HCT116 (cell line): ENCODE measurements at regions not wholly inside any gene's neighbourhood (a gene's known extent, or its start where the extent isn't known, plus 50 kb on each side); places are given as distances from the start of the nearest gene placed in this dataset.

ENCODE experiments used
- ATAC-seq: fragments of 200-7000 bp; cut with Tn5 transposase; 2 replicates; pipeline ENCODE4 v1.9.1; 2020; ENCODE audit warnings: mild to moderate bottlenecking, moderate library complexity
- BruUV-seq: library from RNA; stranded (reverse); fragments of 400-500 nt; replicated peaks from 2 replicates; lab custom pipeline; 2021; lab: Mats Ljungman, UMichigan
- CTCF ChIA-PET: fragments of 300-600 bp; sonication (Branson Sonifier 250); formaldehyde crosslinking; loops from one replicate; lab custom pipeline; 2021; ENCODE audit warnings: antibody characterized with exemption; lab: Charles Lee
- POLR2A ChIA-PET: fragments of 300-600, 350-600 bp; sonication (Branson Sonifier 250); formaldehyde crosslinking; loops from one replicate; lab custom pipeline; 2021; ENCODE audit warnings: antibody characterized with exemption; lab: Charles Lee
- RAD21 ChIA-PET, 2 experiments: fragments of 300-600 bp; sonication (Branson Sonifier 250); formaldehyde crosslinking; loops; one replicate each; lab custom pipeline; 2023; ENCODE audit warnings: low total read pairs in 2 of 2; ENCODE audit not compliant: uncharacterized antibody in 2 of 2, unreplicated experiment in 2 of 2, low non-redundant PET in 1 of 2; lab: Charles Lee
- DNase-seq: peaks from one replicate; pipeline ENCODE4 v3.0.0-alpha.2; 2010; ENCODE audit warnings: low read depth, low spot score
- H2AFZ ChIP-seq: fragments of 200-600 bp; shearing (Covaris generic), sonication (generic); 2 replicates; pipeline ENCODE4 v1.6.1; 2017; ENCODE audit warnings: low read depth, mixed run types, mixed read lengths, antibody characterized with exemption, low read length; ENCODE audit not compliant: poor library complexity, severe bottlenecking
- H3K27ac ChIP-seq: 2 replicates; pipeline ENCODE4 v1.5.1; 2012; ENCODE audit warnings: low read depth, low read length
- H3K27me3 ChIP-seq: fragments of 200-600 bp; sonication (generic); 2 replicates; pipeline ENCODE4 v1.6.1; 2016; ENCODE audit warnings: mixed run types, low read length, mixed read lengths; ENCODE audit not compliant: insufficient read depth
- H3K36me3 ChIP-seq, 2 experiments: fragments of 200-500 bp in 1 of 2; fragments of 200-600 bp in 1 of 2; sonication (Bioruptor generic) in 1 of 2; sonication (generic) in 1 of 2; 2 replicates each; pipeline versions ENCODE4 v1.5.1 to v1.6.1; 2014 to 2016; ENCODE audit warnings: low read length in 2 of 2, inconsistent platforms in 1 of 2, mixed read lengths in 1 of 2, mixed run types in 1 of 2; ENCODE audit not compliant: insufficient read depth in 2 of 2, control insufficient read depth in 1 of 2
- H3K4me1 ChIP-seq, 2 experiments: fragments of 200-600 bp in 1 of 2; sonication (generic) in 1 of 2; 2 replicates each; pipeline versions ENCODE4 v1.5.1 to v1.6.1; 2012 to 2017; ENCODE audit warnings: low read length in 2 of 2, inconsistent platforms in 1 of 2, mild to moderate bottlenecking in 1 of 2, mixed read lengths in 1 of 2, mixed run types in 1 of 2, moderate library complexity in 1 of 2; ENCODE audit not compliant: insufficient read depth in 2 of 2, control insufficient read depth in 1 of 2
- H3K4me2 ChIP-seq: fragments of 200-600 bp; sonication (generic); 2 replicates; pipeline ENCODE4 v1.6.1; 2017; ENCODE audit warnings: mixed run types, low read length, mixed read lengths
- H3K4me3 ChIP-seq, 2 experiments: fragments of 200-600 bp in 1 of 2; sonication (generic) in 1 of 2; replicated peaks in 1 of 2; 2 replicates each; pipeline ENCODE4 v1.5.1; 2011 to 2016; ENCODE audit warnings: low read length in 2 of 2, control low read depth in 1 of 2, low read depth in 1 of 2, mild to moderate bottlenecking in 1 of 2, mixed read lengths in 1 of 2, mixed run types in 1 of 2
- H3K79me2 ChIP-seq: fragments of 200-600 bp; sonication (generic); 2 replicates; pipeline ENCODE4 v1.6.1; 2017; ENCODE audit warnings: mild to moderate bottlenecking, mixed run types, low read length, moderate library complexity, mixed read lengths; ENCODE audit not compliant: insufficient read depth
- H3K9ac ChIP-seq: fragments of 200-600 bp; sonication (generic); 2 replicates; pipeline ENCODE4 v1.6.1; 2016; ENCODE audit warnings: low read length, mixed read lengths
- H3K9me2 ChIP-seq: fragments of 200-600 bp; sonication (generic), shearing (Covaris generic); 2 replicates; pipeline ENCODE4 v1.6.1; 2017; ENCODE audit warnings: mixed run types, mild to moderate bottlenecking, moderate library complexity; ENCODE audit not compliant: insufficient read depth
- H3K9me3 ChIP-seq, 2 experiments: fragments of 200-500 bp in 1 of 2; fragments of 200-600 bp in 1 of 2; sonication (Bioruptor generic) in 1 of 2; sonication (generic) in 1 of 2; 2 replicates each; pipeline ENCODE4 v1.6.1; 2014 to 2017; ENCODE audit warnings: low read length in 2 of 2, mixed read lengths in 2 of 2, inconsistent platforms in 1 of 2, low read depth in 1 of 2, mild to moderate bottlenecking in 1 of 2, mixed run types in 1 of 2, moderate library complexity in 1 of 2; ENCODE audit not compliant: control insufficient read depth in 1 of 2, insufficient read depth in 1 of 2
- H4K20me1 ChIP-seq: fragments of 200-600 bp; sonication (generic), shearing (Covaris generic); 2 replicates; pipeline ENCODE4 v1.6.1; 2017; ENCODE audit warnings: mixed run types, mild to moderate bottlenecking, moderate library complexity; ENCODE audit not compliant: insufficient read depth
- EGR1 ChIP-seq: IDR thresholded peaks from 2 replicates; pipeline ENCODE4 v1.6.1; 2012; ENCODE audit warnings: low read depth
- ELF1 ChIP-seq: IDR thresholded peaks from 2 replicates; pipeline ENCODE4 v1.6.1; 2012; ENCODE audit warnings: low read depth, borderline replicate concordance
- EZH2phosphoT487 ChIP-seq: fragments of 200-600 bp; IDR thresholded peaks from 2 replicates; pipeline ENCODE4 v1.6.1; 2018; ENCODE audit warnings: antibody characterized with exemption, borderline replicate concordance
- SP1 ChIP-seq: IDR thresholded peaks from 2 replicates; pipeline ENCODE4 v1.6.1; 2012; ENCODE audit warnings: low read depth
- TCF7L2 ChIP-seq: IDR thresholded peaks from 2 replicates; pipeline ENCODE4 v1.7.0; 2011; ENCODE audit warnings: borderline replicate concordance, inconsistent platforms; ENCODE audit not compliant: insufficient read depth, insufficient read length; ENCODE audit errors: extremely low read depth
- ZNF274 ChIP-seq: fragments of 200-500 bp; sonication (Bioruptor generic); IDR thresholded peaks from 2 replicates; pipeline ENCODE4 v1.6.1; 2014; ENCODE audit warnings: mild to moderate bottlenecking, low read depth, low read length, inconsistent platforms
- intact Hi-C: fragments of 100-400 bp; cut with micrococcal nuclease; formaldehyde crosslinking; loops from 2 replicates; pipeline ENCODE4 v1.10.0; 2022

DNA sequence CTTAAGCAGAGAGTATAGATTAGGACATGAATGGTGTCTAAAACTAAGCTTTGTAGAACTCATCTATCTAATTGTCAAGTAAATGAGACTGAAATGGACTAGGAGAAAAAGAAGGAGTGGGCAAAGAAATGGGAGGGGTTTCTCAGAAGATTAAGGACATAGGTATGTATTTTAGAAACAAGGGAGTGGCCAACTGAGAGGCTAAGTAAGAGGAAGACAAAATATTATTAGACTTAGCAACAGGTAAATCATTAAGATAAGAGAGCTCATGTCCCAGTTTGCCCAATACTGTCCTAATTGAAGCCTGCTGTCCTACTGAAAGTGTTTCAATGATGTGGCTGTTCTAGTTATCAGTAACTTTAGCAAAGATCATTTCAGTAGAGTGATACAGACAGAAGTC lies 171.4 kb downstream of the KITLG start:
- BruUV-seq = no TSS peak
- Histone ChIP-seq H3K4me3 (no peak overlapping the region), H3K9me3 (no peaks in the 10 kb centered on the region), H3K9ac (no peak overlapping the region), H2AFZ (no peak overlapping the region), H4K20me1 (no peaks in the 10 kb centered on the region), H3K79me2 (no peaks in the 10 kb centered on the region), H3K4me2 (no peak overlapping the region), H3K27ac (no peak overlapping the region), H3K4me1 (peaks cover 0 to 6% of the 10 kb centered on the region in 2 experiments; a peak in 1 of 4 replicates), H3K27me3 (no peaks in the 10 kb centered on the region), H3K9me2 (no peaks in the 10 kb centered on the region), H3K36me3 (no peaks in the 10 kb centered on the region)
- CTCF ChIA-PET = interaction anchor here (1.4 kb wide), 1 partner anchor 16 kb away, joined by 5 read pairs; no protein-coding TSS in a partner anchor
- DNase-seq = no peak
- ATAC-seq = no peak
- no peak for TF ChIP-seq SP1
- POLR2A ChIA-PET = no interaction called here
- RAD21 ChIA-PET = no interaction called here
- intact Hi-C loops = no loop called here

DNA sequence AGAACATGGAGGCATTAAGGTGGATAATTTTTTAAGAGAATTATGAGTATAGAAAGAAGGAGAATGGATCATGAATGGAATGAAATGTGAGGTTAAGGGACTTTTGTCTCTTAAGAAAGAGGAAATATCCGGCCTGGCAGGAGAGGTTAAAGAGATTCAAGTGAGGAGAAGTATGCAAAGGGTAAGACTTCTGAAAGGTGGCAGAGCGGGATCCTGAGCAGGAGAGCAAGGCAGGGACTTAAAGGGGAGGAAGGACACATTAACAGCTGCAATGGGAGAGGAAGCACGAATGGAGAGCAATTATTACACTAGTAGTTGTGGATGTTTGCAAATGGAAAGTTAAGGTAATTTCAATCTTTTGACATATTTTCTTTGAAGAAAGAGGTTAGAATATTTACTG lies 171.0 kb downstream of the KITLG start:
- no peaks in the 10 kb centered on the region for H3K27me3 ChIP-seq
- no peaks in the 10 kb centered on the region for H3K9me2 ChIP-seq
- ATAC-seq = no peak
- no peaks in the 10 kb centered on the region for H3K79me2 ChIP-seq
- H3K36me3 ChIP-seq = no peaks in the 10 kb centered on the region
- CTCF ChIA-PET = interaction anchor here (1.4 kb wide), 1 partner anchor 16 kb away, joined by 5 read pairs; no protein-coding TSS in a partner anchor
- DNase-seq = no peak
- no peak overlapping the region for H2AFZ ChIP-seq
- no peak for TF ChIP-seq EGR1
- TF ChIP-seq ELF1 = no peak
- TF ChIP-seq TCF7L2 = no peak
- TF ChIP-seq SP1 = no peak
- no peak for TF ChIP-seq ZNF274
- TF ChIP-seq EZH2phosphoT487 = no peak
- TF ChIP-seq, all 23 proteins: peak for 0
- no peak overlapping the region for H3K27ac ChIP-seq
- peaks cover 0 to 6% of the 10 kb centered on the region in 2 experiments; a peak in 1 of 4 replicates for H3K4me1 ChIP-seq
- no peaks in the 10 kb centered on the region for H4K20me1 ChIP-seq
- intact Hi-C loops = no loop called here
- POLR2A ChIA-PET = no interaction called here
- no peak overlapping the region for H3K4me2 ChIP-seq
- no peak overlapping the region for H3K9ac ChIP-seq
- BruUV-seq = no TSS peak
- no peak overlapping the region for H3K4me3 ChIP-seq
- RAD21 ChIA-PET = no interaction called here
- no peaks in the 10 kb centered on the region for H3K9me3 ChIP-seq
